Brain microvascular endothelial cell (primary cell): ENCODE measurements at regions not wholly inside any gene's neighbourhood (a gene's known extent, or its start where the extent isn't known, plus 50 kb on each side); places are given as distances from the start of the nearest gene placed in this dataset.
A peak's percentile ranks its signal among the peaks of the same experiment; 100 is the strongest.

Source experiments
- DNase-seq: peaks from one replicate; pipeline ENCODE4 v3.0.0-alpha.2; 2020
- H3K27ac ChIP-seq: fragments of 250-450 bp; sonication (Bioruptor Pico); 2 replicates; pipeline ENCODE4 v1.5.1; 2020; ENCODE audit warnings: mild to moderate bottlenecking, moderate library complexity
- H3K27me3 ChIP-seq: fragments of 250-450 bp; sonication (Bioruptor Pico); replicated peaks from 2 replicates; pipeline ENCODE4 v1.5.1; 2020; ENCODE audit warnings: mild to moderate bottlenecking
- H3K36me3 ChIP-seq: fragments of 250-450 bp; sonication (Bioruptor Pico); replicated peaks from 2 replicates; pipeline ENCODE4 v1.5.1; 2020; ENCODE audit warnings: mild to moderate bottlenecking
- H3K4me3 ChIP-seq: 2 replicates; pipeline ENCODE4 v1.5.1; 2011; ENCODE audit warnings: low read depth, mild to moderate bottlenecking, control low read depth, low read length, moderate library complexity
- in situ Hi-C: cut with HindIII; loops from 2 replicates; pipeline ENCODE4 v1.10.0; 2017; ENCODE audit warnings: low sequenced_read_pairs, low pct_ligation_motif_present
- TF ChIP-seq, protein P1 (sequence below): IDR thresholded peaks from 2 replicates; pipeline ENCODE4 v1.5.1; 2011; ENCODE audit warnings: low read depth, mild to moderate bottlenecking, moderate library complexity, low read length, control low read depth, inconsistent platforms; ENCODE audit errors: missing control alignments

DNA sequence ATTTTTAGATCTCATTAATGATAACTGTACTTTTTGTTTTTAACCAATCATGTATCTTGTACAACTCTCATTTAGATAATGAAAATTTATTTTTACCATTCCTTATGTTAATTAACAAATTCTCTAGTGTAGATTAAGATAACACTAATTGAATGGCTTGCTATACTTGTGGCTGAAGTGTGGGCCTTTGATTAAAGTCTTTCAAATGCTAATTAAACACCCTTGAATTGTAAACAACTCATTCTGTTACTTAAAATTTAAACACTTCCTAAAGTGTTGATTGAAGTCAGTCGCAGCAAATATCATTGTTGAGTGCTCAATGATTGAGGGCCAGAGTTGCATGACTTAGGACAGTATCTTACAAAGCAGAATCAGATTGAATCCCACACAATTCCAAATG, 109.8 kb upstream of the GULP1 start:
- Histone ChIP-seq H3K27me3 (no peaks in the 10 kb centered on the region), H3K4me3 (no peak overlapping the region), H3K36me3 (no peaks in the 10 kb centered on the region), H3K27ac (no peak overlapping the region)
- no peak for DNase-seq
- in situ Hi-C loops = no loop called here
- TF ChIP-seq, protein P1, sequence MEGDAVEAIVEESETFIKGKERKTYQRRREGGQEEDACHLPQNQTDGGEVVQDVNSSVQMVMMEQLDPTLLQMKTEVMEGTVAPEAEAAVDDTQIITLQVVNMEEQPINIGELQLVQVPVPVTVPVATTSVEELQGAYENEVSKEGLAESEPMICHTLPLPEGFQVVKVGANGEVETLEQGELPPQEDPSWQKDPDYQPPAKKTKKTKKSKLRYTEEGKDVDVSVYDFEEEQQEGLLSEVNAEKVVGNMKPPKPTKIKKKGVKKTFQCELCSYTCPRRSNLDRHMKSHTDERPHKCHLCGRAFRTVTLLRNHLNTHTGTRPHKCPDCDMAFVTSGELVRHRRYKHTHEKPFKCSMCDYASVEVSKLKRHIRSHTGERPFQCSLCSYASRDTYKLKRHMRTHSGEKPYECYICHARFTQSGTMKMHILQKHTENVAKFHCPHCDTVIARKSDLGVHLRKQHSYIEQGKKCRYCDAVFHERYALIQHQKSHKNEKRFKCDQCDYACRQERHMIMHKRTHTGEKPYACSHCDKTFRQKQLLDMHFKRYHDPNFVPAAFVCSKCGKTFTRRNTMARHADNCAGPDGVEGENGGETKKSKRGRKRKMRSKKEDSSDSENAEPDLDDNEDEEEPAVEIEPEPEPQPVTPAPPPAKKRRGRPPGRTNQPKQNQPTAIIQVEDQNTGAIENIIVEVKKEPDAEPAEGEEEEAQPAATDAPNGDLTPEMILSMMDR = no peak

- in situ Hi-C loops = no loop called here
Observed at GRCh38 chr2:188187726-188188125, 103.9 kb upstream of the GULP1 start.

GRCh38 chr2:188189356-188189755, 102.3 kb upstream of the GULP1 start:
- peak; percentile 54 for DNase-seq
- no peak overlapping the region for H3K4me3 ChIP-seq
- H3K36me3 ChIP-seq = no peaks in the 10 kb centered on the region
- no peaks in the 10 kb centered on the region for H3K27me3 ChIP-seq
- TF ChIP-seq, protein P1 = no peak
- H3K27ac ChIP-seq = no peak overlapping the region
- in situ Hi-C loops = no loop called here

More at GRCh38 chr2:188187726-188188125, 103.9 kb upstream of the GULP1 start:
- TF ChIP-seq, protein P1 = no peak
- no peaks in the 10 kb centered on the region for H3K27me3 ChIP-seq
- no peak for DNase-seq
- H3K4me3 ChIP-seq = no peak overlapping the region
- H3K36me3 ChIP-seq = no peaks in the 10 kb centered on the region
- H3K27ac ChIP-seq = no peak overlapping the region

- in situ Hi-C loops = no loop called here
- Histone ChIP-seq H3K36me3 (no peaks in the 10 kb centered on the region), H3K4me3 (no peak overlapping the region), H3K27me3 (no peaks in the 10 kb centered on the region), H3K27ac (no peak overlapping the region)
- no peak for DNase-seq
- TF ChIP-seq, protein P1 = no peak
Observed at GRCh38 chr2:188193230-188193629, 98.4 kb upstream of the GULP1 start.

GRCh38 chr2:188196343-188197008, 95.2 kb upstream of the GULP1 start:
- no peaks in the 10 kb centered on the region for H3K36me3 ChIP-seq
- TF ChIP-seq, protein P1 = no peak
- H3K4me3 ChIP-seq = no peak overlapping the region
- H3K27ac ChIP-seq = no peak overlapping the region
- no peak for DNase-seq
- H3K27me3 ChIP-seq = no peaks in the 10 kb centered on the region
- in situ Hi-C loops = no loop called here

DNA sequence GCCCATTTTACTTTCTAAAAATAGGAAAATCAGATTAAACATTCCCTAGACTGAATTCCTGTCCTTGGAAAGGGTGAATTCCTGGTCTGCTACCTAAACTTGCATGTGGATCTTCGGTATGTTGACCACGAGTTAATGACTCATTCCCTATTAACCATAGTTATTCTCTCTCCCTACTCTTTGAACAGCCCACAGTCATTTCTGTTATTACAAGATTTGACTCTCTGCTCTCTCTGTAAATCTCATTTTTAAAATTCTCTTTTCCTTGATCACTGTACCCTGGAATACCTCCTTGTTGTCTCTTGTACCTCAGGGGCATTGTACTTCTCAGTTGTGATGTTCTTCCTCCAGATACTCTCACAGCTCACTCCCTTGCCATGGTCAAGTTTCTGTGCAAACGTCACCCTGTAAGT, 92.0 kb upstream of the GULP1 start:
- TF ChIP-seq, protein P1 = no peak
- peak; percentile 75 for DNase-seq
- peak overlapping the region; percentile 24 for H3K27ac ChIP-seq
- H3K4me3 ChIP-seq = no peak overlapping the region
- no peaks in the 10 kb centered on the region for H3K27me3 ChIP-seq
- in situ Hi-C loops = no loop called here
- H3K36me3 ChIP-seq = no peaks in the 10 kb centered on the region
